ENCODE measurements at regions not wholly inside any gene's neighbourhood (a gene's known extent, or its start where the extent isn't known, plus 50 kb on each side); places are given as distances from the start of the nearest gene placed in this dataset.
"Not testable (repeated sequence)": the region's sequence is repeated elsewhere in the genome, so short reads cannot be mapped to it uniquely, and the experiment has no call there.

DNA sequence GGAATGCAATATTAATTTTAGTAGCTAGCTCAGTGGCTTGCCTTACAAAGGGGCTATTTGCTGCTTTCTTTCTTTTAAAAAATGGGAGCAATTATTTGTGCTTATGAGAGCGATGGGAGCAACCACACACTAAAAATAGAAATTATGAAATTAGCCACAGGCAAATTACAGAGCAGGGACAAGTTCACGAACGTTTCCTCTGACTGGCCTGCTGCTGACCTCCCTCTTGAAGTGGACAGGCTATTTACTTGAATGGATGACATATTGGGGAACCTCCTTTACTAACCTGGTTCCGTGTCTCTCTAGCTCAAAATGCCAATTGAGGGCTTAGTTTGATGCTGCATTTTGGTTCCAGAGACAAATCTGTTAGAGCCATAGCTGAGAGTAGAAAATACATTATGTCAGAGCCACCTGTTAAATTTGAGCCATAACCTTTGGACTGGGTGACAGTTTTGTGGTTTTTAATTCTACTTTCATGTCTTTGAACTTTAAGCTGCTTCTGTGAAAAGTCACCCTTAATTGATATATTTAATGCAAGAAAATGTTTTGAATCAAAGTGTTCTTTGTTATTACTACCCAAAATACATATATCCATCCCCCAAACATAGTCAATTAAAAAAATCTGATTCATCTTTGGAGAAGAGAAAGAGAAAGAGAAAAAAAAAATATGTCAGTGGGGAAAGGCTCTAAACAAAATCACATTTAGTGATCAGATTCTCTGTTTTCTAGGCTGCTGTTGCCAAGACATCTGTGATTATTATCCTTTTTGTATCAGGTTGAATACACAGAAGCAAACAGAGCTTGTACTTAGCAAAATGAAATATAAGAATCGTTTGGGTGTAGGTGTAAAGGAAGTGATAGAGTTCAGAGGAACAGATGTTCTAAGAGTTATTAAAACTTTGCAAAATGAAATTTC, 351.9 kb downstream of the ADGRL2 start:
- DNase-seq, result no peak

DNA sequence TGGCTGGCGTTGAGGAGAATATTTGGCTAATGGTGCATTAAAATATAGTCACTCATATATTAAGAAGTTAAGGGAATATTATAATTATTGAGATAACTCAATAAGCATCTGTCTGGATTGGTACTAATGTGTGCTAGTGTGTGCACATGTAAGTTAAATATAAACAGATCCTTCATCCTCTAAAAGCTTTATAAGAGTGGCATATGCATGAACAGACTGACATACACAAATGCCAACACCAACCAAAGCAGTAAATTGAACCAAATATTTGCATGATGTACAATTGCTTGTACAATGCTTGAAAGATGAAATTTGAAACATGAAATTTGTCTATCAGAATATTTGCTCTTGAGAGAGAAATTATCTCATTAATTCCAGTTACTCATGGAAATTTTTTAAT, 344.9 kb downstream of the ADGRL2 start:
- DNase-seq, result no peak

- DNase-seq, result no peak
These were observed 342.5 kb downstream of the ADGRL2 start for GRCh38 chr1:82143108-82143833.

GRCh38 chr1:82141390-82141789, 340.7 kb downstream of the ADGRL2 start:
- no peak for DNase-seq

- DNase-seq, result no peak
These were observed 339.2 kb downstream of the ADGRL2 start for GRCh38 chr1:82139751-82140468.

- not testable (repeated sequence) for DNase-seq
These were observed 335.6 kb downstream of the ADGRL2 start for GRCh38 chr1:82136351-82136750.

- DNase-seq, result no peak
These were observed 325.1 kb downstream of the ADGRL2 start for GRCh38 chr1:82125866-82126265.

- DNase-seq, result no peak
These were observed 324.4 kb downstream of the ADGRL2 start for GRCh38 chr1:82125119-82125518.

DNA sequence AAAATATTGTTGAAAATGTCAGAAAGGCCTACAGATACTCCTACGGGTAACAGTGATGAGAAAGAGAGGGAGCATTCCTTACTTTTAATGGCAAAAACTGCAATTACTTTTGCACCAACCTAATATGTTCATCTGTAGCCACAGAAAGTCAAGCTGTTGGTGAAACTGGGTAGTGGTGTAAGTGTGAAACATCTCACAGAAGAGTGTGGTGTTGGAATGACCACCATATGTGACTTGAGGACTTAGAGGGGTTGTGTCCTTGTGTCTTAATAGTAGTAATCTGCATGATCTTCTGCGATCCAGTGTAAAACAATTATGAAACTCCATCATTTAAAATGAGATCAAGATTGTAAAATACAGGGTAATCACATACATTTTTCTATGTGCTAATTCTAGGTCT, 320.7 kb downstream of the ADGRL2 start:
- DNase-seq, result no peak

GRCh38 chr1:82116105-82116504, 315.4 kb downstream of the ADGRL2 start:
- DNase-seq, result no peak

- DNase-seq, result no peak
These were observed 314.2 kb downstream of the ADGRL2 start for GRCh38 chr1:82114887-82115286.

GRCh38 chr1:82110366-82111254, 309.9 kb downstream of the ADGRL2 start:
- no peak for DNase-seq

DNA sequence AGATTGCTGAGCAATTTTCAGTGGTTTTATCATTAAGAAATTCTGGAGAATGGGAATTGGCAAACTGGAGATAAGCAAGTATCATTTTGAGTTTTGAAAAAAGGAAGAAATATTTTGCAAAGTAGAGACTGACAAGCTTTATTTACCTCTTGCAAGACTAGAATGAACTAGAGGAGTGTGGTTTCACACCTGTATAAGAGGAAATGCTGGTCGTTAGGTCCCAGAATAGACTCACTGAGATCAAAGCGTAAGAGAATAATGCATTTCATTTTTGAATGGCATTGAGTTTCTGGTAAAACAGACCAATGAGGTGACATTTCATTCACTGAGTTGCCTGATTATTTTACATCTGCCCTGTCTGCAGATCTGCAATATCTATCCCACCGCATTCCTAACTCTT, 308.1 kb downstream of the ADGRL2 start:
- no peak for DNase-seq

DNA sequence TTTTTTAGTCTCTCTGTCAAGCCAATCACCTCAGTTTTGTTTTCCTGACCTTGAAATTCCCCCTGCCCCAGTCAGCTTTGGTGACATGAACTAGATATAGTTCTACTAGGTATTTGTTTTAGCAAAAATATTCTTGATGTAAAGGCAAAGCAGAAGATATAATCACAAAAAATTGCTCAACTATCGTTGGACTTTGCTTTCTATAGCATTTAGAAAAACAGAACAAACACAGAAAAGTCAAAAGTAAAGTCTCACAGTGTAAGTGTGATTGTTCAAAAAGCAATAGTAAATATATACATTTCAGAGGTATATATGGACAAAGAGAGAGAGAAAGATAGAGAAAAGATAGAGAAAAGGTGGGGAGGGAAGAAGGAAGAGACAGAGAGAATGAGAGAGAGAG, 305.9 kb downstream of the ADGRL2 start:
- DNase-seq, result no peak

- no peak for DNase-seq
These were observed 298.4 kb downstream of the ADGRL2 start for GRCh38 chr1:82099170-82099569.

DNA sequence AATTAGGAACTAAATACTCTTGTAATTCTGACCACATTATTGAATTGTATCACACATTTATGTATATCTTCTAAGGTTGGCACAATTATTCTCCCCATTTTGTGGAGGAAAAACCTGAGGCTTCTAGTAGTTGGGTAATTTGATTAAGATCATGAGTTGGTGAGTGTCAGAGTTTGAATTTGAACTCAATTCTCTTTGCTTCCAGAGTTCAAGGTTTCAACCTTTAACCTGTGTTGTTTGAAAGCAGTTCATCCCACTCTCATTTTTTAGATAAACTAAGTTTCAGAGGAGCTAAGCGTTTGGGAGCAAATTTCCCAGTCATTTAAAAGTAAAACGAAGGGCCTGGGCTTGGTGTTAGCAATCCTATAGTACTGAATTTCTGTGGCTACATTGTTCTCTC, 293.4 kb downstream of the ADGRL2 start:
- no peak for DNase-seq

DNA sequence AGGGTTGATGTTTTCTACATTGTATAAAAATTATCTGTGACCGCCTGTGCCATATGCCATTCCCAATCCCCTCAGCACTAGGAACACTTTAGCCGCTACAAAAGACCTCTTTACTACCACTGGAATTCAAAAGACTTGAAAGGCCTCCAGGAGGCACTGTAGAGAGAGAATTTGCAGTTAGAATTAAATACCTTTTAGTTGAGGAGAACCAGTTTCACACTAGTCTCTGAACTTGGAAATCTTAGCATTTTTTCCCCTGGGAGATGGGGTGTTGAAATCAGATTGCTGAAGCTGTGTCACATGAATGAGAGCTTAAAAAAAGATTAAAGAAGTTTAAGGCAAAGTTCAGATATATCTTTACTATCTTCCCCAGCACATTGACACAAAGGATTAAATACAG, 291.0 kb downstream of the ADGRL2 start:
- no peak for DNase-seq

GRCh38 chr1:82091265-82091664, 290.5 kb downstream of the ADGRL2 start:
- DNase-seq, result no peak

DNA sequence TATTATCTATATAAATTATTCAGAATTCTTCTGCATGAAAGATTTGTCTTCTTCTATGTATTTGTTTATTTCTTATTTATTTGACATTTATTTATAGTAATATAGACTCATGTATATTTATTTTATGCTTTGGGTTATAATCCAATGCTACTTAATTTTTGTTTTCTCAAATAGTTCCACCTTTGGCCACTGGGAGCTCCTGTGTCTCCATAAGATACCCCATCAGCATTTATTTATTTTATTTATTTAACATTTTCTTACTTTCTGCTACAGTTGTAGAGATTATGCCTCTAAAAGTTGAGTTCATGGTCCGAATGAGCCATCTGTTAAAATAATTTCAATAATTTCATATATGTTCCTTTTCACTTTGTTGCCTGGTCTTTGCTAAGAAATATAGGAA, 289.4 kb downstream of the ADGRL2 start:
- no peak for DNase-seq

DNA sequence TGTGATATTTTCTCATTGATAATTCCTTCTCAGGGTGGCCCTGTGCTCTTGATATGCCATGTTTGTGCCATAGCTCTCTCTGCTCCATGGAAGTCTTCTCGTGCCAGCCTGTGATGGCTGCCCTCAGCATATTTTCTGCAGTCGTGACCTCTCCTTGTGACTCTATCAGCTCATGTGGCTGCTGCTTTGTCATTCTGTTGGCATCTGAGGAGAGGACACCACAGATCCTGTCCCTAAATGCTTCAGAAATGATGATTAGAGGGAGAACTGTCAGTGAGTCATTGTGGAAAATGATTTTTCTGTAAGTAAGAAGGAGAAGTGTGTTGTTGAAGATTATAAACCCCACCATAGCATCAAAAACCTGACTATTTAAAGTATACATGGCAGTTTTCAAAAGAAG, 286.0 kb downstream of the ADGRL2 start:
- DNase-seq, result no peak

DNA sequence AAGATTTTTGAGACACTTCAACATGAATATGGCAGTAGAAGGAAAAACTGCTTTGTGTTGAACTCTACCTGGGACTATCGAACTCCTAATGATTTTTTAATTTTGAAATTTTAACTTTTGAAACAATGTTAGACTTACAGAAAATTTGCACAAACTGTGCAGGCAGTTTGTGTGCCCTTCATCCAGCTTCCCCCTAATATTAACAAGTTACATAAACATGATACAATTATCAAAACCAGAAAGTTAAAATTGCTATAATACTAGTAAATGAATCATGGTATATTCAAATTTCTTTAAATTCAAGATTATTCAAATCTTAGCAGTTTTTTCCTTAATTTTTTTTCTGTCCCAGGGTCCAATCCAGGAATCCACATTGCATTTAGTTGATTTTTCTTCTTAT, 278.9 kb downstream of the ADGRL2 start:
- no peak for DNase-seq

GRCh38 chr1:82073659-82074058, 272.9 kb downstream of the ADGRL2 start:
- DNase-seq, result no peak

GRCh38 chr1:82073071-82073470, 272.3 kb downstream of the ADGRL2 start:
- no peak for DNase-seq
